Adipocyte (in vitro differentiated cells): ENCODE measurements at regions not wholly inside any gene's neighbourhood (a gene's known extent, or its start where the extent isn't known, plus 50 kb on each side); places are given as distances from the start of the nearest gene placed in this dataset.

Experiments
- DNase-seq: peaks from one replicate; pipeline ENCODE4 v3.0.0-alpha.2; 2015; ENCODE audit warnings: low read depth
- H3K27me3 ChIP-seq: replicated peaks from 2 replicates; pipeline ENCODE4 v1.7.0; 2013; ENCODE audit warnings: mild to moderate bottlenecking, low read length, moderate library complexity; ENCODE audit not compliant: control insufficient read depth, insufficient read depth
- H3K36me3 ChIP-seq: 2 replicates; pipeline ENCODE4 v1.7.0; 2013; ENCODE audit warnings: low read length, mild to moderate bottlenecking, moderate library complexity; ENCODE audit not compliant: control insufficient read depth, insufficient read depth, severe bottlenecking
- H3K4me1 ChIP-seq: 2 replicates; pipeline ENCODE4 v1.7.0; 2013; ENCODE audit warnings: mild to moderate bottlenecking, low read length, moderate library complexity; ENCODE audit not compliant: control insufficient read depth, insufficient read depth
- H3K4me3 ChIP-seq: 2 replicates; pipeline ENCODE4 v1.7.0; 2013; ENCODE audit warnings: mild to moderate bottlenecking, low read length, moderate library complexity
- H3K9ac ChIP-seq: 2 replicates; pipeline ENCODE4 v1.7.0; 2013; ENCODE audit warnings: mild to moderate bottlenecking, low read length, moderate library complexity
- H3K9me3 ChIP-seq: 2 replicates; pipeline ENCODE4 v1.7.0; 2013; ENCODE audit warnings: mild to moderate bottlenecking, low read length, moderate library complexity; ENCODE audit not compliant: control insufficient read depth

DNA sequence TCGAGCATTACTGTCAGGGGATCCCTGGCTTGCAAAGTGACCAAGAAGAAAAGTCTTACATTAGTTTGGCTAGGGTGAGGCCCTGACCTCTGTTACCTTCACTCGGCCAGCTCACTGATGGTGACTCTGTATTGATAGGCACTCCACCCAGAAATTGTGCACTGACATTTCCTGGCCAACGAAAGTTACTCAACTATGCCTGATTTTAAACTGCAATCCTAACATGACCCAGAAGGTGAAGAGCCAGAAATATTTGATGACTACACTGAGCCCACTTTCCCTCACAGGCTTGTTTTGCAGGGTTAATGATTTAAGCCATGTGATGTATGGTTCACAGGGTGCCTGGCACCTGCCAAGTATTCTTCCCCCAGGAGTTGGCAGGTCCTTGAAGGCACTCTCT lies 208.2 kb upstream of the MAF start:
- no peaks in the 10 kb centered on the region for H3K9me3 ChIP-seq
- H3K4me3 ChIP-seq: no peak overlapping the region
- H3K4me1 ChIP-seq: no peaks in the 10 kb centered on the region
- peaks cover 20% of the 10 kb centered on the region for H3K27me3 ChIP-seq
- no peak for DNase-seq
- no peaks in the 10 kb centered on the region for H3K36me3 ChIP-seq
- H3K9ac ChIP-seq: no peak overlapping the region

DNA sequence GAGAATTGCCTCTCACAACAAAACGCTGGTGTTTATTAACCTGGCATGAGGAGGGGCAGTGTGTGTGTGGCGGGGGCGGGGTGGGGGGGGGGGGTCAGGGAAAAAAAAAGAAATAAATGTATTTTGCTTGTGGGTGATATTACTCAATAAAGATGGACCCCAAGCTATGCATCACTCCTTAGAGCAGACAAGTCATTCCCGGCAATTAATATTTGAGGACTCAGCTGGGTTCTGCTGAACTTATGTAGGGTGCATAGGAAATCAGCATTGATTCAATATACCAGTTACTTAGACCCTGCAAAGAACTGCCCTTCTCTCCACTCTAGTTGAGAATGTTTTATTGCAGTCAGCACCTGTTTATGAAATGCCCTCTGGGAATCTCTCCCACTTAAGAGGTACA lies 206.2 kb upstream of the MAF start:
- no peaks in the 10 kb centered on the region for H3K36me3 ChIP-seq
- H3K4me3 ChIP-seq: no peak overlapping the region
- peaks cover 18% of the 10 kb centered on the region for H3K27me3 ChIP-seq
- no peak for DNase-seq
- no peaks in the 10 kb centered on the region for H3K4me1 ChIP-seq
- H3K9me3 ChIP-seq: no peaks in the 10 kb centered on the region
- no peak overlapping the region for H3K9ac ChIP-seq

DNA sequence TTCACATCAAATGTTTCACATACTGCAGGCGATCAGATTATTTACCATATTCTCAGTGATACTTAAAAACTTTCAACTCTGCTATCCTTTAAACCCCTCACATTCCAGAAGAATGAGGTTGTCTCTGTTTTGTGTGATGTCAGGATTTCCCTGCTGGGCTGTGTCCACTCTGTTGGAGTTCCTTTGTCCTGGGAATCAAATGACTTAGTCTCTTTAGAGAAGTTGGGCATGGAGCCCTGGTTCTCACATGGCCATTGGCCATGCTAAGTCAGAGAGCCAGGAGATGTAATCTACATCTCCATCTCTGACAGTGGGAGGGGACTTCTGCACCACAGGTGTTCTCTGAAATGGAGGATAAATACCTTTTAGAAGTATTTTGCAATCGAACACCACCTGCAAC lies 205.1 kb upstream of the MAF start:
- peaks cover 18% of the 10 kb centered on the region for H3K27me3 ChIP-seq
- DNase-seq: no peak
- no peaks in the 10 kb centered on the region for H3K9me3 ChIP-seq
- H3K9ac ChIP-seq: no peak overlapping the region
- H3K4me1 ChIP-seq: no peaks in the 10 kb centered on the region
- H3K4me3 ChIP-seq: no peak overlapping the region
- H3K36me3 ChIP-seq: no peaks in the 10 kb centered on the region

DNA sequence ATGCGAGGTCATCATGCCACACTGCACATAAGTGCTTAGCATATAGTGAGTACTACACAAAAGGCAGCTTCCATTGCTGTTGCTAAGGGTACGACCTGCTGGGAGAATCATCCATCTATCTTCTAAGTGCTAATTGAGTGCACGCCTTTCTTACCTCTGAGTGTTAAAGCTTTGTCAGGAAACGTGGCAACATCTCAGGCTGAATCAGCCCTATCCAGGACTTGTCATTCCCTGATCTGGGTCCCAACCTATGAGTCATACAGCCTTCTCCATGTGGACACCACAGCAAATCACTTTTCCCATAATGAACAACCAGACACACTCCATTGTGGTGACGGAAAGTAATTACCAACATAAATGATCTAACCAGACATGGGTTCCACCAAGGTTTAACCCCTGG lies 201.1 kb upstream of the MAF start:
- Histone ChIP-seq H3K9me3 (no peaks in the 10 kb centered on the region), H3K36me3 (no peaks in the 10 kb centered on the region), H3K27me3 (peaks cover 15% of the 10 kb centered on the region), H3K4me1 (no peaks in the 10 kb centered on the region), H3K4me3 (no peak overlapping the region), H3K9ac (no peak overlapping the region)
- no peak for DNase-seq

DNA sequence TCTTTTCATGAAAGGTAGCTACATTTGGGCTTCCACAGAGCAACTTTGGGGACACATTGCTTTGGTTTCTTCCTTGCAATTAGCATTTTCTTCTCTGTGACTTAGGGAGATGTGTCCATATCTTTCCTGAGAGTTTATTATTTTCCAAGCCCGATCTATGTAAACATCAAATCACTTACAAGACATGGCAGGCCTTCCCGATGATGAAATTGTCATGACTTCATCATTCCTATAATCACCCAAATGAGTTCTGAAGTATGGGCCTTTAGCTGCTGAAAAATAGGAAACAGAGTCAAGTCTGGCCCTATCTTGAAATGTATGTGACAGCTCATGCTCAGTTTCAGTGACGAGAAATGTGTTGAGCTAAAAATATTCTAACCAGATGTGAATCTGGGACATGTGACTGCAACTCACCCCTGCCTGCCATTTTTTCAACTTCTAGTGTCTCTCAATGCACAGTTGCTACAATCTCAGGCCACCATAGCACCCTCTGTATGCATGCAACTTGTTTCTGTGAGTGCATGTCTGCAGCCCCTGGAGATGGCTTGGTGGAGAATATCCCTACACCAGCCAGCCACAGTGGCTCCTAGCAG lies 199.6 kb upstream of the MAF start:
- H3K9ac ChIP-seq: no peak overlapping the region
- no peaks in the 10 kb centered on the region for H3K9me3 ChIP-seq
- H3K4me3 ChIP-seq: no peak overlapping the region
- DNase-seq: no peak
- no peaks in the 10 kb centered on the region for H3K4me1 ChIP-seq
- H3K36me3 ChIP-seq: no peaks in the 10 kb centered on the region
- H3K27me3 ChIP-seq: peaks cover 8% of the 10 kb centered on the region

DNA sequence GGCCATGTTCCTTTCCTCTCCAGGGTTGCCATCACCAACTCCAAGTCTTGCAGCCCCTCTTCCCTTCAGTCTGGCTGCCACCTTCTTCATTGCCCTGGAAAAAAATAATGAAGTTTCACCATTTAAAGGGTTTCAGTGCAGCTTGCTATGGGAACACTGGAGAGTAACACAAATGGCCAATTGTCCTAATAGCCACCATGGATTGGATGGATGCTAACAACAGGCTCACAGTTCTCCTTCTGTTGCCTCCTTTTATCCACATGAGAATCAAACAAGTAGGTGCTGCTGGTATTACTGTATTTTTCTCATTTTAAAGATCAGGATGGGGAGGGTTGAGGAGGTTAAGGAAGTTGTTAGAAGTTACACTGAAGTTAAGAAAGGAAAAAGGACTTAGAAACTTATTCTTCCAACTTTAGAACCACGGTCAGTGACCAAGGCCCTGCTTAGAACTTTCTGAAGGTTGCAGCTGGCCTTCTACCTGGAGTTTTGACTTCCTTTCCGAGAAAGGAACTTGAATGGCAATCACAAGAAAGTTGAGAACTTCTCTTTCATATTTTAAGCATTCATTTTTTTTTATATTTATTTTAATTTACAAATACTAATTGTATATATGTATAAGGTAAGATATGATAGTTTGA lies 198.0 kb upstream of the MAF start:
- no peak for DNase-seq
- no peaks in the 10 kb centered on the region for H3K36me3 ChIP-seq
- no peaks in the 10 kb centered on the region for H3K27me3 ChIP-seq
- H3K9me3 ChIP-seq: no peaks in the 10 kb centered on the region
- H3K4me1 ChIP-seq: no peaks in the 10 kb centered on the region
- H3K4me3 ChIP-seq: no peak overlapping the region
- H3K9ac ChIP-seq: no peak overlapping the region

DNA sequence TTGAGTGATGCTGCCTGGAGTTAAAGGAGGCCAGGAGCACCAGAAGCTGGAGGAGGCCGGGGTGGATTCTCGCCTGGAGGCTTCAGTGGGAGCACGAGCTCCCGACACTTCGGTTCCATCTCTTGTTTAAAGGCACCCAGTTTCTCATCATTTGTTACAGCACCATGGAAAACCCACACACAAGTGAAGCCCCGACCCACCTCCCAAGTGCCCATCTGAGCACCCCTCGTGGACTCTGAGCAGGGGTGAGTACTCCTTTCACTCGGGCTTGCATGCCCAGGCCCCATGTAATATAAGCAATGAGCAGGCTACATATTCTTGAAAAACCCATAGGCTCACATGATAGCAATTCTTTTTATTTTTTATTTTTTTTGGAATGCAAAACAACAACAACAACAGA lies 196.9 kb upstream of the MAF start:
- Histone ChIP-seq H3K4me3 (no peak overlapping the region), H3K27me3 (no peaks in the 10 kb centered on the region), H3K36me3 (no peaks in the 10 kb centered on the region), H3K9ac (no peak overlapping the region), H3K9me3 (no peaks in the 10 kb centered on the region), H3K4me1 (no peaks in the 10 kb centered on the region)
- no peak for DNase-seq

DNA sequence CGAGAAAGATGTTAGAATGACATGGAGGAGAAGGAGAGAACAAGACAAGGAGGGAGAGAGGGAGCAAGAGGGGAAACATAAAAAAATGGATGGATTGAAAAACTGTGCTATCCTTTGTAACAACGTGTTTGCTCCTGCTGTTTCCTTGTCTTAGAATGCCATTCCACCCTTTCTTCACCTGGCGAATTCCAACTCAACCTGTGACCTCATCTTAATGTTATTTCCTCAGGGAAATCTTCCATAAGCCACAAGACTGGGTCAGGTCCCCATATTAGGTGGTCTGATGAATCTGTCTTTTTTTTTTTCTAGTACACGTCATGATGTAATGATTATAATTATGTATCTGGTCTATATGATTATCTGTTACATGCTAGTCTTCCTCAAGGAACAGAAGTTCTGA lies 195.0 kb upstream of the MAF start:
- DNase-seq: no peak
- H3K4me3 ChIP-seq: no peak overlapping the region
- no peaks in the 10 kb centered on the region for H3K4me1 ChIP-seq
- H3K9ac ChIP-seq: no peak overlapping the region
- H3K36me3 ChIP-seq: no peaks in the 10 kb centered on the region
- H3K27me3 ChIP-seq: no peaks in the 10 kb centered on the region
- H3K9me3 ChIP-seq: no peaks in the 10 kb centered on the region

DNA sequence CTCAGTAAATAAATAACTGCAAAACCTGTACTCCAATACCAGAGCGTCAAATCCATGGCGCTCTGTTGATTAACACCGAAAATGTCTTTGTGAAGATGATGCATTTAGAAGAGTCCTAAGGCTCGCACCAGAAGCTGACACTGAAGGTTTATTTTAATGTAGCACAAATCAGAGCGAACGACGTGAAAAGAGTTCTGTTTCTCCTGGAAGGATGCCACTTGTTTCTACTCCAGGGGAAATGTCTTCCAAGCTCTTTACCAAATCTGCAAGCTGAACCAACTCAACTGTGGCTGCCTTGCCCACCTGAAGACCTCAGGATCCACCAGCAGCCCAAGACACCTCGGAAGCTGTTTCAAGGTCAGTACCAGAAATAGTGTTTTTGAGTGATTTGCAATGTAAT lies 194.4 kb upstream of the MAF start:
- Histone ChIP-seq H3K4me1 (no peaks in the 10 kb centered on the region), H3K9ac (no peak overlapping the region), H3K36me3 (no peaks in the 10 kb centered on the region), H3K4me3 (no peak overlapping the region), H3K27me3 (no peaks in the 10 kb centered on the region), H3K9me3 (no peaks in the 10 kb centered on the region)
- DNase-seq: no peak

DNA sequence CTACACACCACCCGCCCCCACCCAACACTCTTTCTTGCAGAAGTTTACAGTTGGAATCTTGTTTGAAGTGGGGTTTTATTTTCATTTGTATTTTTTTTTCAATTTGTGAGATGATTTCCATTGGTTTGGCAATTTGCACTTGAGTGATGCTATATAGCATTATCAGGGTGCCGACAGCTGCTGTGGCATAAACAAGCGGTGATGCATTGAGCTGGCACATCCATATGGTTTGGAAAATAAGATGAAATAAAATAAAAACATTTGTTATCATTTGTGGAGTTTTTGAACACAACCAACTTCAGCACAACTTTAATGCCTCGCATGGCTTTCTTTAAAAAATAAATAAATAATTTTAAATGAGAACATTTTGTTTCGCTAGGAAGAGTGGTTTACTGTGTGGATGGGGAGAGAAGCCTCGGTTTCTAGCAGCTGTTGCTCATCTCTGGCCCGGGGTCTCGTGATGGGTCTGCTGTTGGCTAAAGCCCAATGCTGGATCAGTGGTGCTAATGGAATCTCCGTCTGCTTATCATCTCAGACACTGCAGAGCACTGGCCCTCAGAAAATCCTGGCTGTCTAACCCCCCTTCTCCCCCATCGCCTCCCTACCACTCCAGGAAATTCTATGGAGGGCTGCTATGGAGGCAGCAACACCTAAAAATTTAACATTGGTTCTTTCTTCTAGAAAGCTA lies 192.3 kb upstream of the MAF start:
- H3K9me3 ChIP-seq: no peaks in the 10 kb centered on the region
- H3K27me3 ChIP-seq: no peaks in the 10 kb centered on the region
- H3K9ac ChIP-seq: no peak overlapping the region
- no peaks in the 10 kb centered on the region for H3K4me1 ChIP-seq
- DNase-seq: no peak
- H3K4me3 ChIP-seq: no peak overlapping the region
- no peaks in the 10 kb centered on the region for H3K36me3 ChIP-seq

DNA sequence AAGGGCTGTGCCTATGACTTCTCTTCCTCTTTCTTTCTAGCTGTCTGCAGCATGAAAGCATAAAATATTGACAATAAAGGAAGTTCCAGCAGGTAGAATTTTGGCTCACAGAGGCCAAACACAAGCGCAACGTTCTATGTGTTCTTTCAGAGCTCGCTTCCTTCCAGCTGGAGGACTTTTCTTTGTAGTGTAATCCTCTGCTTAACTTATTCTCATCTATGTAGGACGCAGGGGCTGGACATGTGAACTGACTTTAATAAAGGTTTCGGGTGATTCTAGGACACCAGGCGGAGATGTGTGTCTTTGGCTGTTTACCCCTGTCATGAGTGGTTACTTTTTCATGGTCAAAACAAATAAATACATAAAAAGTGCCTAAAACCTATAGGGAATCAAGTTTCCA lies 191.5 kb upstream of the MAF start:
- Histone ChIP-seq H3K27me3 (no peaks in the 10 kb centered on the region), H3K9me3 (no peaks in the 10 kb centered on the region), H3K9ac (no peak overlapping the region), H3K4me1 (no peaks in the 10 kb centered on the region), H3K4me3 (no peak overlapping the region), H3K36me3 (no peaks in the 10 kb centered on the region)
- DNase-seq: no peak
